Spleen (tissue), 7 donors: ENCODE measurements at regions not wholly inside any gene's neighbourhood (a gene's known extent, or its start where the extent isn't known, plus 50 kb on each side); places are given as distances from the start of the nearest gene placed in this dataset.

Source experiments
- CTCF ChIP-seq, 11 experiments: fragments of 200-600 bp in 7 of 11; fragments of 450-650 bp in 4 of 11; sonication (generic) in 4 of 11; IDR thresholded peaks in 8 of 11; conservative IDR thresholded peaks in 3 of 11; 1 replicate in 7 of 11; 2 replicates in 4 of 11; pipeline versions ENCODE4 v1.4.0 to v1.8.0; 2016 to 2021; ENCODE audit warnings: antibody characterized with exemption in 11 of 11, inconsistent platforms in 4 of 11, mild to moderate bottlenecking in 1 of 11
- POLR2A ChIP-seq, 3 donors: fragments of 450-650 bp; IDR thresholded peaks; one replicate each; pipeline ENCODE4 v1.5.1; 2017; ENCODE audit warnings: antibody characterized with exemption in 3 of 3, mild to moderate bottlenecking in 1 of 3
- donor health status: DM: no; HTN: no; CAD: no; lungs with moderate emphysema.
- donor health status: DM: no; HTN: no; CAD: no.
- donor health status: DM: no; HTN: no; CAD: no.

- TF ChIP-seq CTCF (IDR thresholded peaks at IDR 0.05 in 8 of 11, conservative IDR thresholded peaks at IDR 0.05 in 3 of 11) (no peak), POLR2A (IDR thresholded peaks at IDR 0.05) (no peak)
Measured at GRCh38 chr20:61056116-61056515, 195.9 kb upstream of the CDH4 start.
